ENCODE measurements at regions not wholly inside any gene's neighbourhood (a gene's known extent, or its start where the extent isn't known, plus 50 kb on each side); places are given as distances from the start of the nearest gene placed in this dataset.

DNA sequence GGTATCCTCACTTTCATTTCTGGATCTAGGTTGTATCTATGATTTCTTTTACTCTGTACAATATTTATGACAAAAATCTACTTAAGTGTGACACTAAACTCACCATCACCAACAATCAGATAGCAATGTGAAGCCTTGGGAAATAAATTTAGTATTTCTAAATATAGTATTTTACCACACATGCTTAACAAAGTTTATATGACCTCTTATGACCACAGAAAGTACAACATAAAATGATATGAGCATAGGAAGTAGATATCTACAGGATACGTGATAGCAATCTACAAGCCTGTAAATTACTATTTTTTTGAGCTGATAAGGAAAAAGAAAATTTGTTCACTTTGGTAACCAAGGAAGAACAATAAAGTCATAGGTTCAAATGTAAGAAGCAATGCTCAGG, 910.4 kb upstream of the CITED2 start:
- DNase-seq: no peak
- Histone ChIP-seq H3K4me1 (replicated peaks; ENCODE audit: insufficient read depth) (no peaks in the 10 kb centered on the region), H3K4me2 (no peak overlapping the region), H4K20me1 (ENCODE audit: insufficient read depth) (no peaks in the 10 kb centered on the region), H2AFZ (no peak overlapping the region), H3K27ac (no peak overlapping the region), H3K27me3 (ENCODE audit: insufficient read depth, low read depth) (no peaks in the 10 kb centered on the region), H3K9me3 (ENCODE audit: insufficient read depth, low read depth) (no peaks in the 10 kb centered on the region), H3K9me2 (ENCODE audit: insufficient read depth) (no peaks in the 10 kb centered on the region; the same call in 1 of the 2 replicates), H3F3A (ENCODE audit: insufficient read depth, low read depth) (no peaks in the 10 kb centered on the region), H3K4me3 (no peak overlapping the region), H3K79me2 (ENCODE audit: low read depth) (no peaks in the 10 kb centered on the region), H3K36me3 (ENCODE audit: low read depth) (no peaks in the 10 kb centered on the region)
- TF ChIP-seq CTCF (conservative IDR thresholded peaks at IDR 0.05) (no peak), EZH2 (IDR thresholded peaks at IDR 0.05; ENCODE audit: low read depth) (no peak)
- BruUV-seq (replicated peaks): no TSS peak
- ChIA-PET CTCF (no interaction called here), POLR2A (ENCODE audit: unreplicated experiment) (no interaction called here)
- intact Hi-C loops (cut with micrococcal nuclease; ENCODE audit: unreplicated experiment): no loop called here

GRCh38 chr6:140283197-140283596, 908.7 kb upstream of the CITED2 start:
- H3K36me3 ChIP-seq (ENCODE audit: low read depth): no peaks in the 10 kb centered on the region
- no peak overlapping the region for H3K27ac ChIP-seq
- ChIA-PET POLR2A (ENCODE audit: unreplicated experiment) (no interaction called here), CTCF (no interaction called here)
- TF ChIP-seq CTCF (conservative IDR thresholded peaks at IDR 0.05): no peak
- TF ChIP-seq EZH2 (IDR thresholded peaks at IDR 0.05; ENCODE audit: low read depth): no peak
- no TSS peak for BruUV-seq (replicated peaks)
- H3K4me3 ChIP-seq: no peak overlapping the region
- no peaks in the 10 kb centered on the region for H3K4me1 ChIP-seq (replicated peaks; ENCODE audit: insufficient read depth)
- H3F3A ChIP-seq (ENCODE audit: insufficient read depth, low read depth): no peaks in the 10 kb centered on the region
- no peaks in the 10 kb centered on the region for H3K79me2 ChIP-seq (ENCODE audit: low read depth)
- no peaks in the 10 kb centered on the region for H4K20me1 ChIP-seq (ENCODE audit: insufficient read depth)
- H3K9me2 ChIP-seq (ENCODE audit: insufficient read depth): no peaks in the 10 kb centered on the region; the same call in 1 of the 2 replicates
- no peaks in the 10 kb centered on the region for H3K9me3 ChIP-seq (ENCODE audit: insufficient read depth, low read depth)
- no peak overlapping the region for H3K4me2 ChIP-seq
- no peak for DNase-seq
- intact Hi-C loops (cut with micrococcal nuclease; ENCODE audit: unreplicated experiment): no loop called here
- no peak overlapping the region for H2AFZ ChIP-seq
- no peaks in the 10 kb centered on the region for H3K27me3 ChIP-seq (ENCODE audit: insufficient read depth, low read depth)

GRCh38 chr6:140281767-140282166, 907.3 kb upstream of the CITED2 start:
- no TSS peak for BruUV-seq (replicated peaks)
- Histone ChIP-seq H3K4me2 (no peak overlapping the region), H3K9me2 (ENCODE audit: insufficient read depth) (peaks cover 3% of the 10 kb centered on the region; the same call in 1 of the 2 replicates), H4K20me1 (ENCODE audit: insufficient read depth) (no peaks in the 10 kb centered on the region), H2AFZ (no peak overlapping the region), H3K27me3 (ENCODE audit: insufficient read depth, low read depth) (no peaks in the 10 kb centered on the region), H3K79me2 (ENCODE audit: low read depth) (no peaks in the 10 kb centered on the region), H3K27ac (no peak overlapping the region), H3K9me3 (ENCODE audit: insufficient read depth, low read depth) (no peaks in the 10 kb centered on the region), H3K4me1 (replicated peaks; ENCODE audit: insufficient read depth) (no peaks in the 10 kb centered on the region), H3K4me3 (no peak overlapping the region), H3F3A (ENCODE audit: insufficient read depth, low read depth) (no peaks in the 10 kb centered on the region), H3K36me3 (ENCODE audit: low read depth) (no peaks in the 10 kb centered on the region)
- DNase-seq: no peak
- TF ChIP-seq EZH2 (IDR thresholded peaks at IDR 0.05; ENCODE audit: low read depth): no peak
- no peak for TF ChIP-seq CTCF (conservative IDR thresholded peaks at IDR 0.05)
- intact Hi-C loops (cut with micrococcal nuclease; ENCODE audit: unreplicated experiment): no loop called here
- CTCF ChIA-PET: no interaction called here
- POLR2A ChIA-PET (ENCODE audit: unreplicated experiment): no interaction called here

Measured in PC-9 (cell line).